Calu3 (cell line): ENCODE measurements at regions not wholly inside any gene's neighbourhood (a gene's known extent, or its start where the extent isn't known, plus 50 kb on each side); places are given as distances from the start of the nearest gene placed in this dataset.
"Not testable (repeated sequence)": the region's sequence is repeated elsewhere in the genome, so short reads cannot be mapped to it uniquely, and the experiment has no call there.

Experiments used
- BruUV-seq: library from RNA; stranded (reverse); fragments of 400-500 nt; replicated peaks from 2 replicates; lab custom pipeline; 2021; lab: Mats Ljungman, UMichigan
- CTCF ChIA-PET: fragments of 300-600 bp; sonication (Branson Sonifier 250); formaldehyde crosslinking; loops from one replicate; lab custom pipeline; 2022; ENCODE audit warnings: antibody characterized with exemption; lab: Charles Lee
- DNase-seq: peaks from one replicate; pipeline ENCODE4 v3.0.0; 2022
- H3K27ac Mint-ChIP-seq: one replicate; pipeline ENCODE4 v1.8.0; 2022; ENCODE audit warnings: mixed read lengths; ENCODE audit not compliant: unreplicated experiment
- H3K27me3 Mint-ChIP-seq: one replicate; pipeline ENCODE4 v1.8.0; 2022; ENCODE audit warnings: mixed read lengths; ENCODE audit not compliant: unreplicated experiment
- H3K36me3 Mint-ChIP-seq: one replicate; pipeline ENCODE4 v1.8.0; 2022; ENCODE audit warnings: mild to moderate bottlenecking, moderate library complexity, mixed read lengths; ENCODE audit not compliant: insufficient read depth, unreplicated experiment
- H3K4me1 Mint-ChIP-seq: one replicate; pipeline ENCODE4 v1.8.0; 2022; ENCODE audit warnings: mild to moderate bottlenecking, low read depth, mixed read lengths; ENCODE audit not compliant: unreplicated experiment
- H3K4me3 Mint-ChIP-seq: one replicate; pipeline ENCODE4 v1.8.0; 2022; ENCODE audit warnings: mild to moderate bottlenecking, low read depth, moderate library complexity, mixed read lengths; ENCODE audit not compliant: unreplicated experiment
- H3K9me3 Mint-ChIP-seq: one replicate; pipeline ENCODE4 v1.8.0; 2022; ENCODE audit warnings: low read depth, mixed read lengths; ENCODE audit not compliant: unreplicated experiment
- intact Hi-C: fragments of 100-400 bp; cut with micrococcal nuclease; formaldehyde crosslinking; loops from one replicate; pipeline ENCODE4 v1.10.0; 2022; ENCODE audit not compliant: unreplicated experiment
- TF ChIP-seq, protein P1 (sequence below): fragments of 200-600 bp; IDR thresholded peaks from one replicate; pipeline ENCODE4 v1.8.0; 2022; ENCODE audit warnings: antibody characterized with exemption; ENCODE audit not compliant: unreplicated experiment

DNA sequence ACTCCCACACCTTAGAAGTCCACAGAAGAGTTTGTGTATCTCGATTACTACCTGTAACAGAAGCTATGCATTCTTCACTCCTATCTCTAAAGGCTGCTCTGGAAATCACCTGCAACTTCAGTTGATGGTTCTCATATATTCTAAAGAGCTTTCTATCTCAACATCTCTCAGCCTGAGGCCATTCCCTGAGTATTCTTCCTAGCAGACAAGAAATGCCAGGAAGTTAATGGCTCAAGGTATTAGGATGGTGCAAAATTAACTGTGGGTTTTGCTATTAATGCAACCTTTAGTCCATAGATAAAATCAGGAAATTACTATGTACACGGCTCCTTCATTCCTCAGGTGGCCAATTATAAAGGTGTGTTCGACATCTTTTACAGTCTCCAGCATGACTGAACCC lies 290.1 kb downstream of the ZNF716 start:
- DNase-seq, H3K27me3 Mint-ChIP-seq, H3K4me1 Mint-ChIP-seq, H3K36me3 Mint-ChIP-seq, H3K4me3 Mint-ChIP-seq, BruUV-seq, H3K27ac Mint-ChIP-seq, intact Hi-C loops, CTCF ChIA-PET: not testable (repeated sequence)
- peaks cover 11% of the 10 kb centered on the region for H3K9me3 Mint-ChIP-seq

DNA sequence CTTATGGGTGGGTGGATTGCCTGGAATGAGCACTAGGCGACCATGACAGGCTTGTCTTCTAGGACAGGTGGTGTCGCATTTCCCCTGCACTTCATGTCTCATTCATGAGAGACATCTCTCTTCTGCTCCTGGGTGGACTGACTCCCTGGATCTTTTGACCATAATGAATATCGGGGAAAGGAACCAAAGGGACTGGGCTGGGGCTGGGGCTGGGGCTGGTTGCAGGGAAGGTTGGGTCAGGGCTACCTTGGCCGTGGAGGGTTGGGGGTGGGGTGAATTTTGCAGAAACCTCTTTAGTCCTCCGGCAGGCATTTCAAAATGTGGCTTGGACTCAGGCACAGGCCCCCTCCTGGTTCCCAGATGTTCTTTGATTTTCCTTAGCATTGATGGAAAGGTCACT lies 319.2 kb downstream of the ZNF716 start:
- Mint-ChIP-seq H3K36me3 (no peaks in the 10 kb centered on the region), H3K4me3 (no peak overlapping the region), H3K27ac (no peak overlapping the region), H3K9me3 (peaks cover 27% of the 10 kb centered on the region), H3K4me1 (no peaks in the 10 kb centered on the region), H3K27me3 (no peaks in the 10 kb centered on the region)
- intact Hi-C loops: no loop called here
- TF ChIP-seq, protein P1, sequence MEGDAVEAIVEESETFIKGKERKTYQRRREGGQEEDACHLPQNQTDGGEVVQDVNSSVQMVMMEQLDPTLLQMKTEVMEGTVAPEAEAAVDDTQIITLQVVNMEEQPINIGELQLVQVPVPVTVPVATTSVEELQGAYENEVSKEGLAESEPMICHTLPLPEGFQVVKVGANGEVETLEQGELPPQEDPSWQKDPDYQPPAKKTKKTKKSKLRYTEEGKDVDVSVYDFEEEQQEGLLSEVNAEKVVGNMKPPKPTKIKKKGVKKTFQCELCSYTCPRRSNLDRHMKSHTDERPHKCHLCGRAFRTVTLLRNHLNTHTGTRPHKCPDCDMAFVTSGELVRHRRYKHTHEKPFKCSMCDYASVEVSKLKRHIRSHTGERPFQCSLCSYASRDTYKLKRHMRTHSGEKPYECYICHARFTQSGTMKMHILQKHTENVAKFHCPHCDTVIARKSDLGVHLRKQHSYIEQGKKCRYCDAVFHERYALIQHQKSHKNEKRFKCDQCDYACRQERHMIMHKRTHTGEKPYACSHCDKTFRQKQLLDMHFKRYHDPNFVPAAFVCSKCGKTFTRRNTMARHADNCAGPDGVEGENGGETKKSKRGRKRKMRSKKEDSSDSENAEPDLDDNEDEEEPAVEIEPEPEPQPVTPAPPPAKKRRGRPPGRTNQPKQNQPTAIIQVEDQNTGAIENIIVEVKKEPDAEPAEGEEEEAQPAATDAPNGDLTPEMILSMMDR: no peak
- no peak for DNase-seq
- CTCF ChIA-PET: no interaction called here
- BruUV-seq: no TSS peak

- CTCF ChIA-PET: no interaction called here
Measured at GRCh38 chr7:57769958-57770357, 320.0 kb downstream of the ZNF716 start.

GRCh38 chr7:57772126-57772924 lies 322.3 kb downstream of the ZNF716 start:
- Mint-ChIP-seq H3K27ac (no peak overlapping the region), H3K4me1 (no peaks in the 10 kb centered on the region), H3K27me3 (no peaks in the 10 kb centered on the region), H3K36me3 (no peaks in the 10 kb centered on the region), H3K4me3 (no peak overlapping the region), H3K9me3 (peaks cover 38% of the 10 kb centered on the region)
- BruUV-seq: no TSS peak
- TF ChIP-seq, protein P1: no peak
- DNase-seq: no peak
- intact Hi-C loops: no loop called here
- CTCF ChIA-PET: no interaction called here

More at GRCh38 chr7:57769958-57770357, 320.0 kb downstream of the ZNF716 start:
- intact Hi-C loops: no loop called here
- BruUV-seq: no TSS peak
- DNase-seq: no peak
- TF ChIP-seq, protein P1: no peak
- Mint-ChIP-seq H3K27ac (no peak overlapping the region), H3K4me1 (no peaks in the 10 kb centered on the region), H3K27me3 (no peaks in the 10 kb centered on the region), H3K36me3 (no peaks in the 10 kb centered on the region), H3K4me3 (no peak overlapping the region), H3K9me3 (peaks cover 28% of the 10 kb centered on the region)

- H3K4me3 Mint-ChIP-seq: no peak overlapping the region
- H3K4me1 Mint-ChIP-seq: no peaks in the 10 kb centered on the region
- BruUV-seq: no TSS peak
- no peak for DNase-seq
- H3K36me3 Mint-ChIP-seq: no peaks in the 10 kb centered on the region
- H3K27me3 Mint-ChIP-seq: no peaks in the 10 kb centered on the region
- no peak overlapping the region for H3K27ac Mint-ChIP-seq
- CTCF ChIA-PET: no interaction called here
- TF ChIP-seq, protein P1: no peak
- intact Hi-C loops: no loop called here
- peaks cover 37% of the 10 kb centered on the region for H3K9me3 Mint-ChIP-seq
Measured at GRCh38 chr7:57774300-57774699, 324.3 kb downstream of the ZNF716 start.
